ENCODE measurements at regions not wholly inside any gene's neighbourhood (a gene's known extent, or its start where the extent isn't known, plus 50 kb on each side); places are given as distances from the start of the nearest gene placed in this dataset.

DNA sequence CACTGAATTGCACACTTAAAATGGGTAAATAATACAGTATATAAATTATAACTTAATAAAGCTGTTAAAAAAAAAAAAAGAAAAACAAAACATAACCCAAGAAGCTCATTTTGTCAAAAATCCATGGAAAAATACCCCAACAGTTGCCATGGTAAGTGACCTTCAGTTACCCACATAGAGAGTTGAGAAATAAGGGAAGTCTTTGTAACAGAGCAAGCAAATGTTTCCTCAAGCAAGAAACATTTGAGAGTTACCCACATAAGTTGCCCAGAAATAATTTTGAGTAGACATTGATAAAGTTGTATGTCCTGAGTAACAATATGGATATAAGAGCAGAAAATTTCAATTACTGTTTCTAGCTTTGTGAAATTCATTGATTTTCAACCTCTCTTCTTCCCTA lies 227.4 kb downstream of the CCDC59 start:
- TF ChIP-seq, protein P1, sequence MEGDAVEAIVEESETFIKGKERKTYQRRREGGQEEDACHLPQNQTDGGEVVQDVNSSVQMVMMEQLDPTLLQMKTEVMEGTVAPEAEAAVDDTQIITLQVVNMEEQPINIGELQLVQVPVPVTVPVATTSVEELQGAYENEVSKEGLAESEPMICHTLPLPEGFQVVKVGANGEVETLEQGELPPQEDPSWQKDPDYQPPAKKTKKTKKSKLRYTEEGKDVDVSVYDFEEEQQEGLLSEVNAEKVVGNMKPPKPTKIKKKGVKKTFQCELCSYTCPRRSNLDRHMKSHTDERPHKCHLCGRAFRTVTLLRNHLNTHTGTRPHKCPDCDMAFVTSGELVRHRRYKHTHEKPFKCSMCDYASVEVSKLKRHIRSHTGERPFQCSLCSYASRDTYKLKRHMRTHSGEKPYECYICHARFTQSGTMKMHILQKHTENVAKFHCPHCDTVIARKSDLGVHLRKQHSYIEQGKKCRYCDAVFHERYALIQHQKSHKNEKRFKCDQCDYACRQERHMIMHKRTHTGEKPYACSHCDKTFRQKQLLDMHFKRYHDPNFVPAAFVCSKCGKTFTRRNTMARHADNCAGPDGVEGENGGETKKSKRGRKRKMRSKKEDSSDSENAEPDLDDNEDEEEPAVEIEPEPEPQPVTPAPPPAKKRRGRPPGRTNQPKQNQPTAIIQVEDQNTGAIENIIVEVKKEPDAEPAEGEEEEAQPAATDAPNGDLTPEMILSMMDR (optimal IDR thresholded peaks at IDR 0.05 in 1 of 3, IDR thresholded peaks at IDR 0.05 in 1 of 3, conservative IDR thresholded peaks at IDR 0.05 in 1 of 3; ENCODE audit: extremely low read depth in 1 of 3, insufficient read depth in 2 of 3, low read length in 3 of 3), result no peak
- no peak for TF ChIP-seq EZH2 (IDR thresholded peaks at IDR 0.05; ENCODE audit: low read length)
